ENCODE measurements at regions not wholly inside any gene's neighbourhood (a gene's known extent, or its start where the extent isn't known, plus 50 kb on each side); places are given as distances from the start of the nearest gene placed in this dataset.

GRCh38 chr13:71374471-71375049 is 492.4 kb downstream of the DACH1 start:
- no CpG with 5 or more reads among the region's 3 CpGs for WGBS (ENCODE audit: extremely low coverage, insufficient read length, low lambda C conversion rate)

More at GRCh38 chr13:71374471-71375049, 492.4 kb downstream of the DACH1 start:
- no peaks in the 10 kb centered on the region for H3K79me2 ChIP-seq (ENCODE audit: insufficient read depth, low read length)
- no peak overlapping the region for H4K5ac ChIP-seq (ENCODE audit: insufficient read length, low read depth, low read length)
- H3K27ac ChIP-seq (ENCODE audit: insufficient read length, low read depth, low read length), result no peak overlapping the region
- H3K79me1 ChIP-seq (ENCODE audit: insufficient read depth, low read depth, low read length, poor library complexity, severe bottlenecking), result no peaks in the 10 kb centered on the region
- no peak overlapping the region for H2AFZ ChIP-seq (ENCODE audit: low read length)
- H3K14ac ChIP-seq (ENCODE audit: insufficient read depth, low read length), result no peak overlapping the region
- H2AK5ac ChIP-seq (ENCODE audit: insufficient read length, low read length), result no peak overlapping the region
- Mint-ChIP-seq H3K36me3 (ENCODE audit: insufficient read depth in 1 of 3, low read depth in 3 of 3) (no peaks in the 10 kb centered on the region), H3K4me3 (no peak overlapping the region), H3K4me1 (no peaks in the 10 kb centered on the region), H3K9me3 (no peaks in the 10 kb centered on the region), H3K27me3 (ENCODE audit: low read depth) (no peaks in the 10 kb centered on the region), H3K27ac (no peak overlapping the region)
- no peaks in the 10 kb centered on the region for H3K9me3 ChIP-seq (ENCODE audit: control insufficient read depth, low read depth, low read length)
- no peaks in the 10 kb centered on the region for H3K23me2 ChIP-seq (ENCODE audit: insufficient read length, low read depth, low read length, poor library complexity, severe bottlenecking)
- no peak overlapping the region for H3K9ac ChIP-seq (ENCODE audit: extremely low read depth, insufficient read length, low read length)
- no peaks in the 10 kb centered on the region for H4K20me1 ChIP-seq (ENCODE audit: control insufficient read depth, insufficient read depth, insufficient read length)
- H4K8ac ChIP-seq (replicated peaks; ENCODE audit: insufficient read length, low read depth, low read length), result no peak overlapping the region
- no peaks in the 10 kb centered on the region for H3K27me3 ChIP-seq (ENCODE audit: insufficient read depth, low read length)
- no peak overlapping the region for H3T11ph ChIP-seq (ENCODE audit: low read length)
- no peak overlapping the region for H3K56ac ChIP-seq (ENCODE audit: insufficient read length, low read depth, low read length)
- H3K4me2 ChIP-seq (ENCODE audit: insufficient read depth, insufficient read length, low read length), result no peak overlapping the region
- H4K91ac ChIP-seq (ENCODE audit: insufficient read length, low read depth, low read length), result no peak overlapping the region
- no peak overlapping the region for H2BK20ac ChIP-seq (ENCODE audit: low read depth, low read length, poor library complexity, severe bottlenecking)
- no peak for DNase-seq
- no peaks in the 10 kb centered on the region for H3K4me1 ChIP-seq (ENCODE audit: insufficient read depth, low read length)
- no peak overlapping the region for H3K23ac ChIP-seq (ENCODE audit: insufficient read length, low read depth, low read length)
- H2BK5ac ChIP-seq (ENCODE audit: insufficient read length, low read length), result no peak overlapping the region
- no peak overlapping the region for H3K18ac ChIP-seq (ENCODE audit: insufficient read length, low read depth, low read length)
- H2BK12ac ChIP-seq (ENCODE audit: insufficient read length, low read depth, low read length), result no peak overlapping the region
- TF ChIP-seq CTCF (conservative IDR thresholded peaks at IDR 0.05), result no peak
- H3K4ac ChIP-seq (ENCODE audit: low read depth, low read length), result no peak overlapping the region
- H2BK120ac ChIP-seq (ENCODE audit: low read depth, low read length, poor library complexity, severe bottlenecking), result no peak overlapping the region
- no peak overlapping the region for H2BK15ac ChIP-seq (ENCODE audit: low read depth, low read length)
